H54 (cell line): ENCODE measurements at regions not wholly inside any gene's neighbourhood (a gene's known extent, or its start where the extent isn't known, plus 50 kb on each side); places are given as distances from the start of the nearest gene placed in this dataset.
"Not testable (repeated sequence)": the region's sequence is repeated elsewhere in the genome, so short reads cannot be mapped to it uniquely, and the experiment has no call there.

Experiments
- DNase-seq: peaks from one replicate; pipeline ENCODE4 v3.0.0; 2011; ENCODE audit warnings: low spot score, mixed read lengths; ENCODE audit not compliant: insufficient read length
- FAIRE-seq: peaks from 3 replicates; lab custom pipeline; 2011; peaks lifted over from hg19 to GRCh38; lab: Jason Lieb, UNC
- POLR2A ChIP-seq: IDR thresholded peaks from 2 replicates; pipeline ENCODE4 v1.6.1; 2011; ENCODE audit warnings: low read depth, mild to moderate bottlenecking, low read length

DNA sequence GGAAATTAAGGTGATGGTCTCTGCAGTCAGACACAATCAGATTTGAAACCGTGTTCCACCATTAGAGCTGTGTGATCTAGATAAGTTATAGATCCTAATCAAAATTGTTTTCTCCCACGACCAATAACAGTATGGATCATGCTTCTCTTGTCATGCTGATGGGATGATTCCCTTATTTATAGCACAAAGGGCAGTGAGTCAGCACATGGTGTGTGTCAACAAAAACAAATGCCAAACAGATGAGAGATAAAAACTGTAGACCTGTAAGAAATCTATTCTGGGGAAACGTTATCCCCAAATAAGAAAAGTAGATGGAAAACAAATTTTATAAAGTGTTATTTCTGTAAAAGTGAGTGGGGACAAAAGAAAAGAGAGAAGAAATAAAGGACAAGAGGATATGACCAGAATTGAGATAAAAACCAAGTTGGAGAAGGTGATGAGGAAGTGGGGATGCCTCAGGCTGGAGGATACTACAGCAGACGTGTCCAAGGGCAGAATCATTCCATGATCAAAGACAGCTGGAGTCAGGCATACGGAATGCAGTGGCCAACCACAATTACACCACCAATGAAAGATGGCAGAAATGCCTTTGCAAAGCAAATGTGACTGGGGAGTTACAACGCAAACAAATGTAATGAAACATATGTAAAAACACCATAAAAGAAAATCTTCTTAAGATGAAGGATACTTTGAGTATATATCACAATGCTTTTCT is 377.8 kb upstream of the PRKX start:
- no peak for DNase-seq
- TF ChIP-seq POLR2A = no peak
- FAIRE-seq = no peak

GRCh38 chrX:4059893-4060292 is 346.4 kb upstream of the PRKX start:
- no peak for FAIRE-seq
- TF ChIP-seq POLR2A = no peak
- no peak for DNase-seq

DNA sequence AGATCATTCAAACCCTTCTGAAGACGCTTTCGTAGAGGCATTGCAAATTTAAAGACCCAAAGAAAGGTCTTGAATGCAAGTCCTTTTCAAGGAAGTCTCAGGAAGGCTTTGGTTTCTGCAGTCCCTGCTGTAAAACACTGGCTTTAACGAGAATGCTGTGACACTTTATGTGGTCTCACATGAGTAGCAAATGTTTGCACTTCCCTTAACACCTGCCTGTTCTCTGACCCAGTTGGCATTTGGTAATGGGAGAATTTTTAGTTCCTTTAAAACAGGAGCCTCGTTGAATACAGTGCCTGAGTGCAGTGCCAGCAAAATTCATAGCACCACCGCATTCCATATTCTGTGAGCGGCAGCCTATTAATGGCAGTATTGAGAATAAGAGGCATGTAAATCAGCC is 330.5 kb upstream of the PRKX start:
- DNase-seq = no peak
- FAIRE-seq = no peak
- TF ChIP-seq POLR2A = no peak

DNA sequence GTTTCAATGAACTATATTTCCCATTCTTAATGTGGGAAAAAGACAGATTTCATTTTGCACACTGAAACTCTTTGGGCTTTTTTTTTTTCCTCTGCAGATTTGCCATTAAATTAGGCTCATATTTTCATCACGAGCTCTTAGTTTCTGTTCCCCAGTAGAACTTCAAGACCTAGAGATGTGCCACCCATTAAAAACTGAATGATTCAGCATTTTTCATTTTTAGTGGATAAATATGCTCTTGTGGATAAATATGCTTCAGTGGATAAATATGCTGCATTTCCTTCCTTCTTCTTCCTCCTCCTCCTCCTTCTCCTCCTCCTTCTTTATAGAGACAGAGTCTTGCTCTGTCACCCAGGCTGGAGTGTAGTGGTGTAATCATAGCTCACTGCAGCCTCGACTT is 322.4 kb upstream of the PRKX start:
- FAIRE-seq = no peak
- no peak for TF ChIP-seq POLR2A
- no peak for DNase-seq

GRCh38 chrX:4028151-4028550 is 314.7 kb upstream of the PRKX start:
- TF ChIP-seq POLR2A = no peak
- no peak for DNase-seq
- FAIRE-seq = no peak

GRCh38 chrX:4005281-4005680 is 291.8 kb upstream of the PRKX start:
- DNase-seq (no peak), FAIRE-seq (no peak)
- TF ChIP-seq POLR2A = no peak

- TF ChIP-seq POLR2A = no peak
- DNase-seq (no peak), FAIRE-seq (no peak)
Observed at GRCh38 chrX:4004822-4005221, 291.4 kb upstream of the PRKX start.

GRCh38 chrX:3994315-3994714 is 280.9 kb upstream of the PRKX start:
- FAIRE-seq = no peak
- no peak for DNase-seq
- TF ChIP-seq POLR2A = no peak

DNA sequence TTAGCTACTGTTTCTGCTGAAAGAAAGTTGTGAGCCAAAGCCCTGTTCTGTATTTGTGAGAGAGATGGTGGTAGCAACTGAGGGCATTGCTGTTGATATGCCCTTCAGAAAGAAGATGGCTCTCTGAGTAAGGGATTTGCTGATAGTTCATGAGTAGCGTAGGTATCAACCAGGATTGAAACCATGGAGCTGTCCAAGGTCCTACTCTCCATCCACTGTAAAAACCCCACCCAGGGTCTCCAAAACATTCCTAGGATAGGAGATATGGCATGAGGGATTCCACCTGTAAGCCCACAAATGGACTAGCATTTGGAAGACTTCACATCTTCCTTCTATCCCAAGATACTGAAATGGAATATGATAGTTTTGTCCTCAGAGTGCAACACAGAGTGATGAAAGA is 277.1 kb upstream of the PRKX start:
- no peak for FAIRE-seq
- no peak for DNase-seq
- TF ChIP-seq POLR2A = no peak

DNA sequence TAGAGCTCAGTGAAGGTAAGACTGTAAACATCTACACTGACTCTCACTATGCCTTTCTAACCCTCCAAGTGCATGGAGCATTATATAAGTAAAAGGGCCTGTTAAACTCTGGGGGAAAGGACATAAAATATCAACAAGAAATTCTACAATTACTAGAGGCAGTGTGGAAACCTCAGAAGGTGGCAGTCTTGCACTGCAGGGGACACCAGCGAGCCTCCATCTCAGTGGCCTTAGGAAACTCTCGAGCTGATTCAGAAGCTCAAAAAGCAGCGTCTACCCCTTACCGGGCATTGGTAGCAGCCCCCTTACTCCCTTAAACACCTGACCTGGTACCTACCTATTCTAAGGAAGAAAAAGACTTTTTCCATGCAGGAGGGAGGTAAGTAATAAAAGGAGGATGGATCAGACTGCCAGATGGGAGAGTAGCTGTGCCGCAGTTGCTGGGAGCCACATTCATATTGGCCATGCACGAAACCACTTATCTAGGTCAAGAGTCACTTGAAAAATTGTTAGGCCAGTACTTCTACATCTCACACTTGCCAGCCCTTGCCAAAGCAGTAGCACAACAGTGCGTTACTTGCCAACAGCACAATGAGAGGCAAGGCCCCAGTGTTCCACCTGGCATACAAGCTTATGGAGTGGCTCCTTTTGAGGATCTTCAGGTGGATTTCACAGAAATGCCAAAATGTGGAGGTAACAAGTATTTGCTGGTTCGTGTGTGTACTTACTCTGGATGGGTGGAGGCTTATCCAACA is 258.8 kb upstream of the PRKX start:
- not testable (repeated sequence) for DNase-seq, FAIRE-seq

GRCh38 chrX:3968749-3969148 is 255.3 kb upstream of the PRKX start:
- FAIRE-seq = no peak

GRCh38 chrX:3963980-3964379 is 250.5 kb upstream of the PRKX start:
- FAIRE-seq = no peak

More at GRCh38 chrX:3968749-3969148, 255.3 kb upstream of the PRKX start:
- TF ChIP-seq POLR2A = no peak
- no peak for DNase-seq

GRCh38 chrX:3962511-3963311 is 249.3 kb upstream of the PRKX start:
- no peak for TF ChIP-seq POLR2A
- no peak for DNase-seq
- FAIRE-seq = no peak

More at GRCh38 chrX:3963980-3964379, 250.5 kb upstream of the PRKX start:
- DNase-seq = no peak
- no peak for TF ChIP-seq POLR2A

- FAIRE-seq (no peak), DNase-seq (no peak)
- TF ChIP-seq POLR2A = no peak
Observed at GRCh38 chrX:3960952-3961351, 247.5 kb upstream of the PRKX start.
